K562 (cell line): ENCODE measurements at regions not wholly inside any gene's neighbourhood (a gene's known extent, or its start where the extent isn't known, plus 50 kb on each side); places are given as distances from the start of the nearest gene placed in this dataset.

Experiments
- BHLHE40 ChIP-seq: IDR thresholded peaks from 2 replicates; pipeline ENCODE4 v1.6.1; 2011; ENCODE audit warnings: low read length, improper control_type of control experiment
- CBX8 ChIP-seq: fragments of 200-600 bp; sonication (generic); IDR thresholded peaks from 2 replicates; pipeline ENCODE4 v1.6.1; 2012; ENCODE audit warnings: borderline replicate concordance, mixed run types, low read depth, mild to moderate bottlenecking, moderate library complexity, mixed read lengths, low read length, control low read depth, inconsistent platforms; ENCODE audit not compliant: poor library complexity, severe bottlenecking; ENCODE audit errors: extremely low read depth
- ELF4 ChIP-seq: fragments of 450-650 bp; formaldehyde crosslinking; IDR thresholded peaks from 2 replicates; pipeline ENCODE4 v1.4.0; 2022; ENCODE audit warnings: missing genetic modification characterization
- PHF21A ChIP-seq: fragments of 450-650 bp; IDR thresholded peaks from 2 replicates; pipeline ENCODE4 v1.6.1; 2017; ENCODE audit warnings: low read depth, borderline replicate concordance
- POLR2AphosphoS5 ChIP-seq: IDR thresholded peaks from 2 replicates; pipeline ENCODE4 v1.6.1; 2011; ENCODE audit warnings: mild to moderate bottlenecking, low read depth, low read length, moderate library complexity; ENCODE audit not compliant: control insufficient read depth, insufficient read depth
- SP2 ChIP-seq: IDR thresholded peaks from 2 replicates; pipeline ENCODE4 v1.6.1; 2011; ENCODE audit warnings: mild to moderate bottlenecking, low read depth, low read length, moderate library complexity; ENCODE audit not compliant: poor library complexity, severe bottlenecking; ENCODE audit errors: extremely low read depth
- YBX1 ChIP-seq: fragments of 450-650 bp; IDR thresholded peaks from 2 replicates; pipeline ENCODE4 v1.7.1; 2016; ENCODE audit warnings: mild to moderate bottlenecking
- ZNF24 ChIP-seq: fragments of 450-650 bp; IDR thresholded peaks from 2 replicates; pipeline ENCODE4 v1.6.1; 2016
- TF ChIP-seq, protein P1 (sequence below): sonication (generic); formaldehyde crosslinking; IDR thresholded peaks from 2 replicates; pipeline ENCODE4 v1.9.0; 2022; ENCODE audit warnings: mild to moderate bottlenecking, missing genetic modification reagents
- TF ChIP-seq, protein P2 (sequence below), 3 experiments: IDR thresholded peaks in 2 of 3; conservative IDR thresholded peaks in 1 of 3; 2 replicates each; pipeline ENCODE4 v1.5.1; 2011 to 2012; ENCODE audit warnings: low read length in 3 of 3, mild to moderate bottlenecking in 3 of 3, control low read depth in 2 of 3, improper control_type of control experiment in 1 of 3, inconsistent platforms in 1 of 3, low read depth in 1 of 3, mixed read lengths in 1 of 3, moderate library complexity in 1 of 3; ENCODE audit not compliant: insufficient read depth in 2 of 3

DNA sequence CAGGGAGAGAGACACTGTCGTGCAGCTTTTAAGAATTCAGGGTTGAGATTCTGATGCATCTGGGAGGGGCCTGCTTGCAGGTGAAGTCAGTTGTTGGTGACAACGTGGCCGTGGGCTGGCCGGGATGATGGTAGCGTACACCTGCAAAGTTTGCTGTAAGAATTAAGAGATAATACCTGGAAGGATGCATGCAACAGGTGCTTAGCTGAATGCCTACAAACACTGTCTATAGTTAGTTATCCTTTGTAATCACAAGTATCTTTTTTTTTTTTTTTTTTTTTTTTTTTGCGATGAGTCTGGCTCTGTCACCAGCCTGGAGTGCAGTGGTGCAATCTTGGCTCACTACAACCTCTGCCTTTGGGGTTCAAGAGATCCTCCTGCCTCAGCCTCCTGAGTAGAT lies 259.6 kb downstream of the ASMT start:
- TF ChIP-seq ELF4 (CRISPR knock-in tag) (no peak), POLR2AphosphoS5 (no peak), BHLHE40 (no peak), ZNF24 (no peak), PHF21A (no peak), CBX8 (no peak), SP2 (no peak), YBX1 (no peak)
- TF ChIP-seq, protein P1, sequence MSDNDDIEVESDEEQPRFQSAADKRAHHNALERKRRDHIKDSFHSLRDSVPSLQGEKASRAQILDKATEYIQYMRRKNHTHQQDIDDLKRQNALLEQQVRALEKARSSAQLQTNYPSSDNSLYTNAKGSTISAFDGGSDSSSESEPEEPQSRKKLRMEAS (CRISPR knock-in tag), result no peak
- TF ChIP-seq, protein P2, sequence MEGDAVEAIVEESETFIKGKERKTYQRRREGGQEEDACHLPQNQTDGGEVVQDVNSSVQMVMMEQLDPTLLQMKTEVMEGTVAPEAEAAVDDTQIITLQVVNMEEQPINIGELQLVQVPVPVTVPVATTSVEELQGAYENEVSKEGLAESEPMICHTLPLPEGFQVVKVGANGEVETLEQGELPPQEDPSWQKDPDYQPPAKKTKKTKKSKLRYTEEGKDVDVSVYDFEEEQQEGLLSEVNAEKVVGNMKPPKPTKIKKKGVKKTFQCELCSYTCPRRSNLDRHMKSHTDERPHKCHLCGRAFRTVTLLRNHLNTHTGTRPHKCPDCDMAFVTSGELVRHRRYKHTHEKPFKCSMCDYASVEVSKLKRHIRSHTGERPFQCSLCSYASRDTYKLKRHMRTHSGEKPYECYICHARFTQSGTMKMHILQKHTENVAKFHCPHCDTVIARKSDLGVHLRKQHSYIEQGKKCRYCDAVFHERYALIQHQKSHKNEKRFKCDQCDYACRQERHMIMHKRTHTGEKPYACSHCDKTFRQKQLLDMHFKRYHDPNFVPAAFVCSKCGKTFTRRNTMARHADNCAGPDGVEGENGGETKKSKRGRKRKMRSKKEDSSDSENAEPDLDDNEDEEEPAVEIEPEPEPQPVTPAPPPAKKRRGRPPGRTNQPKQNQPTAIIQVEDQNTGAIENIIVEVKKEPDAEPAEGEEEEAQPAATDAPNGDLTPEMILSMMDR (IDR thresholded peaks at IDR 0.05 in 2 of 3, conservative IDR thresholded peaks at IDR 0.05 in 1 of 3; ENCODE audit: insufficient read depth in 2 of 3, low read depth in 1 of 3, low read length in 3 of 3), result no peak
